MG63 (cell line): ENCODE measurements at regions not wholly inside any gene's neighbourhood (a gene's known extent, or its start where the extent isn't known, plus 50 kb on each side); places are given as distances from the start of the nearest gene placed in this dataset.

Source experiments
- DNase-seq: peaks from one replicate; pipeline ENCODE4 v3.0.0-alpha.2; 2020
- H3K27me3 ChIP-seq: fragments of 250-450 bp; sonication (Bioruptor Pico); 2 replicates; pipeline ENCODE4 v1.5.1; 2020; ENCODE audit warnings: mild to moderate bottlenecking, moderate library complexity
- H3K36me3 ChIP-seq: fragments of 250-450 bp; sonication (Bioruptor Pico); 2 replicates; pipeline ENCODE4 v1.5.1; 2020; ENCODE audit warnings: mild to moderate bottlenecking, moderate library complexity
- H3K4me3 ChIP-seq: fragments of 250-450 bp; sonication (Bioruptor Pico); 2 replicates; pipeline ENCODE4 v1.5.1; 2020; ENCODE audit warnings: mild to moderate bottlenecking, moderate library complexity
- H3K9me3 ChIP-seq: fragments of 250-450 bp; sonication (Bioruptor Pico); 2 replicates; pipeline ENCODE4 v1.5.1; 2020; ENCODE audit warnings: mild to moderate bottlenecking, moderate library complexity

DNA sequence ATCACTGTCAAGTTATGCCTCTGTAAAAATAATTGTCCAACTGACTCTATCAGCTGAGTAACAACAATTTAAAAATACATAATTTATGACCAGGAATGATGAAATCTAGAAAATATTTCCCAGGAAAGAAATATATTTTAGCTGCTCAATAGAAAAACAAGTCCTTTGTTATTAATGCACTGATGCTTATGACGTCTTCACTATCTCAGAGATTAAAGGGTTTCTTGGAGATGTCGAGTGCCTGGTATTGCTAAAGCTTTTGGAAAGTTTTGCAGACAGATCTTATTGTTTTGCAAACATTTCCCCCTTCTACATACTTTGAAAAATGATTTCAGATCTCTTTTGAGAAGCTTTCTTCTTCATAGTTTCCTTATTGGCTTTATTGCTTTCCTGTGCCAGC is 154.6 kb upstream of the RPS6KA3 start:
- DNase-seq: no peak
- no peaks in the 10 kb centered on the region for H3K27me3 ChIP-seq
- no peak overlapping the region for H3K4me3 ChIP-seq
- H3K9me3 ChIP-seq: no peaks in the 10 kb centered on the region
- no peaks in the 10 kb centered on the region for H3K36me3 ChIP-seq

DNA sequence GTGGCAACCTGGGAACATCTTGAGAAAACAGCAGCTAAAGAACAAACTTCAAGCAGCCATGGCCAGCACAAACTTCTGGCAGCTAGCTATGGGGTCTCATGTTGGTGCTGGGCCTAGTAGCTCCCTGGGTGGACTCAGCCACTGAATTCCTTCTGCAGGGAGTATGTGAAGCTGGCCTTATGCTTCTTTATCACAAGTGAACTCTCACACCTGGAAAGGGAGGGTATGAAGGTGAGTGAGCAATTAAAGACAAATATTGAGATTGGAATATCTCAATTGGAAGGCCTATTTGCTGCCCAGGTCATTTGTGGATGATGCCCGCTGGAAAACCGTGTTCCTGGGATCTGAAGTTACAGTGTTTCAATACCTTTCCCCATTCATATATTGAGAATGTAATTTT is 153.3 kb upstream of the RPS6KA3 start:
- no peaks in the 10 kb centered on the region for H3K36me3 ChIP-seq
- no peaks in the 10 kb centered on the region for H3K27me3 ChIP-seq
- DNase-seq: no peak
- no peak overlapping the region for H3K4me3 ChIP-seq
- H3K9me3 ChIP-seq: no peaks in the 10 kb centered on the region

DNA sequence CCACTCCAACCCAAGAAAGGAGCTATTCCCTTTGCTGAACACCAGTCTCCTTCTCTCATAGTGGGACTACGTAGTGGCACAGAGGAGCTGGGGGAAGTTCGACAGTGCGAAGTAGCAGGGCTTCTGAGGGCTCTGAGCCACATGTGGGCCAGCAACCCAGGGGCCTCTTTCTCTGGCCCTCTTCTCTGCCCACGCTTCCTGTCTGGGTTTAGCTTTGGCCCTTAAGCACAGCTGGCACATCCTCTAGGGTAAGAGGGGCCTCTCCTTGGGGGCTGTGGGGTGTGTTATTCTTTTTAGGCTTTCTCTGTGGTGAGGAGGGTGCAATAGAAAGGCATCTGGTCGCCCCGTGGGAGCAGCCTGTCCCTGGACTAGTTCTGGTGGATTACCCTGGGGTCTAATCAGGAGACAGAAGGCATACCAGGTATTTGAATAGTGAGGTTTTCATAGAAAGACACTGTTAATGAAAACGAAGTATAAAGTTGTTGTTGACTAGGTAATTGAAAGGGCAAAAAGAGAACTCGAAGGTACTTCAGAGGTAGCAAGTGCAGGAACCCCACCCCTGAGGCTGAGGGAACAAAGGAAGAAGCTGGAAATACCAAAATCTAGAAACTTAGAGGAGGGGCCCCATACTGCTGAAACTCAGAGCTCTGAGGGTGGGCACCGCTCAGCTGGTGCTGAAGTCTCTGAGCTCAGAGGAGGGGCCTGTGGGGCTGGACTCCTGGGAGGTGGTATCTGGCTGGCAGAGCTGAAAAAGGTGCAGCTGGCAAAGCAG is 151.9 kb upstream of the RPS6KA3 start:
- no peaks in the 10 kb centered on the region for H3K9me3 ChIP-seq
- no peaks in the 10 kb centered on the region for H3K27me3 ChIP-seq

DNA sequence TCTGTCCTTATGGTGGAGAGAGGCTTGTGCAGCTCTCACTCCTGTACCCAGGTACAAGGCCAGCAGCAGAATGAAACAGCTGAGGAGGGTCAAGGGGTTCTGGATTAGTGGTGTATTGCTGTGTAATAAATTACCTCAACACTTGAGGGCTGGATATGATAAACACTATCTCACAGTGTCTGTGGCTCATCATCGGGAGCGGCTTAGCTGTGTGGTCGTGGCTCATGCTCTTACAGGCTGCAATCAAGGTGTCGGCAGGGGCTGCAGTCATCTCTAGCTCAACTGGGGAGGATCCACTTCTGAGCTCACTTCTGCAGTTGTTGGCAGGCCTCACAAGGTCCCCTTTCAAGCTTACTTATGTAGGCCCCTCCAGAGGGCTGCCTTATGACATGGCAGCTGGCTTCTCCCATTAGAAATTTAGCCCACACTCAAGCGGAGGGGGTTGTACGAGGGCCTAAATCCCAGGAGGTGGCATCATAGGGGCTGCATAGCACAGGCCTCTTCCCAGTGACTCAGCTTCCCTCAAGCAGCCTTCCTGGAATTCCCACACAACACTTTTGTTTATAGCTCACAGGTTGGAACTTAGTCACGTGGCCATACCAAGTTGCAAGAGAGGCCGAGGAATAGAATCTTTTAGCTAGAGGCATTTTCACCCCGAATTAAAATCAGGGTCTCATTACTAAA is 148.2 kb upstream of the RPS6KA3 start:
- H3K27me3 ChIP-seq: no peaks in the 10 kb centered on the region
- DNase-seq: no peak
- H3K36me3 ChIP-seq: no peaks in the 10 kb centered on the region
- no peaks in the 10 kb centered on the region for H3K9me3 ChIP-seq
- H3K4me3 ChIP-seq: no peak overlapping the region

More for the DNA sequence above, 151.9 kb upstream of the RPS6KA3 start:
- H3K36me3 ChIP-seq: no peaks in the 10 kb centered on the region
- H3K4me3 ChIP-seq: no peak overlapping the region
- DNase-seq: no peak

DNA sequence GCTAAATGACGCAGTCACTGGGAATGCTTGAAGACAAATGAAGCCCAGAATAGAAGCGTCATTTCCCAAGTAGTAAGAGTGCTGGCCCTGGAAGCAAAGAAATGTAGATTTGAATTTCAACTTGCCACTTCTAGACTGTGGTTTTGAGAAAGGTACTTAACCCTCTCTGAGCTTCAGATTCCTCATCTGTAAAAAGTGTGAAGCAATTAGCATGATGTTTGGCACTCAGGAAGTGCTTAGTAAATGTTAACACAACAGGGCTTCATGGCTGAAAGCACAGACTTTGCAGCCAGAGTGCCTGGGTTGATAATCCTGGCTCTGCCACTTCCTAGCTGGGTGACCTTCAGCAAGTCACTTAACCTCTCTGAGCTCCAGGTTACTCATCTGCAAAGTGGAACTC is 147.4 kb upstream of the RPS6KA3 start:
- H3K36me3 ChIP-seq: no peaks in the 10 kb centered on the region
- H3K27me3 ChIP-seq: no peaks in the 10 kb centered on the region
- no peak overlapping the region for H3K4me3 ChIP-seq
- H3K9me3 ChIP-seq: no peaks in the 10 kb centered on the region
- no peak for DNase-seq

DNA sequence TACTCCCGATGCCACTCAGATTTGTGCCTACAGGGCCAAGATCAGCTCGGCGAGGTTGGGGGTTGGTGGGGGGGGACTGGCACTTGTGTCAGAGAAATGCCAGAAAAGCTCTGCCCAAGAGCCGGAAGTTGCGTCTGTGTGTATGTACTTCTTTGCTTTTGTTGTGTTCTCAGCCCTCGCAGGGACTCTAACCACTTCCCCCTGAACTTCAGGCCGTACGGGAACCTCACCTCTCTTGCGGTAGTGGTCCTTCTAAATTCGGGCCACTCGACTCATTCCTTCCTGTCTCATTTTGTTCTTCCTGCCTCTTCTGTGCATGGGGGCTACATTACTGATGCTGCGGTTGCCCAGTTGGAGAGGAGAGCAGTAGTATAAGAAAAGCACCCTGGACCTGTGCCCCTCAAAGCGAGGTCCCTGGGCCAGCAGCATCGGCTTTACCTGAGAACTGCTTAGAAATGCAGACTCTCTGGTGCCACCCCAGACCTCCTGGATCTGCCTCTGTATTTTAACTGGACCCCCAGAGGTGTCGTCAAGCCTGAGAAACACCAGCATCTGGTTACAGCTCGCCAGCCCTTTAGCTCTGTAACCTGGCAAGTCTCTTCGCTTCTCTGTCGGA is 146.3 kb upstream of the RPS6KA3 start:
- Histone ChIP-seq H3K4me3 (no peak overlapping the region), H3K9me3 (no peaks in the 10 kb centered on the region), H3K27me3 (no peaks in the 10 kb centered on the region), H3K36me3 (no peaks in the 10 kb centered on the region)
- no peak for DNase-seq

DNA sequence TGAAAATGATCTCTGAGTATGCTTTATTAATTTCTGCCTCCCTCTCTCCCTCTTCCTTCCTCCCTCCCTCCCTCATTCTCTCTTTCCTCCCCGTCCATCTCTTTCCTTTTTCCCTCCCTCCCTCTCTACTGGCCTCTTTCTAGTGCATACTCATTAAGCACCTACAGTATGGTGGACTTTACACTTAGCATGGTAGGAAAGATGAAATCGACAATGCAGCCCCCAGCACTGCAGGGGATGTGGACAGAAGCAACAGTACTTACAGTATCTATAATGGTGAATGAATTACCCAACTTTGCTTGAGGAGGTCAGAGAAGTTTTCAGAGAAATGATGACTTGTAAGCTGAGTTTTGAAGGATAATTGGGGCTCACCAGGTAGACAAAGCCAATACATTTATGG is 143.8 kb upstream of the RPS6KA3 start:
- H3K9me3 ChIP-seq: no peaks in the 10 kb centered on the region
- no peak overlapping the region for H3K4me3 ChIP-seq
- no peaks in the 10 kb centered on the region for H3K36me3 ChIP-seq
- DNase-seq: no peak
- no peaks in the 10 kb centered on the region for H3K27me3 ChIP-seq

DNA sequence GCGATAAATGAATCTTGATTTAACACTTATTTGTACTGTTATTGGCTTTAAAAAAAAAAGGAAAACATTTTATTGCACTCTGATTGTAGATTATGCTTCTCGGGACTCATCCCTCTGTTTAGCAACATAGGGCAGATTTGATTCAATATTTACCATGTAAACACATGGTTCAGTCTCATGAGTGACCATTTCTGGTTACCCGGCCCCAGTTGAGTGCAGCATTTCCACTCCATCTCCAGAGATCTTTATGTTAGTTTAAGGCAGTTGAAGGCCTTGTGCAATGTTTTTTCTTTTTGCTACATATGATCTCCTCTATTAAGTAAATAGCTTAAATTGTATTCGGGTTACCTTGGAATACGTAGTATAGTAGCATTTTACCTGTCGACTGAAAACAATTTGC is 143.3 kb upstream of the RPS6KA3 start:
- no peaks in the 10 kb centered on the region for H3K36me3 ChIP-seq
- H3K9me3 ChIP-seq: no peaks in the 10 kb centered on the region
- H3K27me3 ChIP-seq: no peaks in the 10 kb centered on the region
- DNase-seq: no peak
- no peak overlapping the region for H3K4me3 ChIP-seq

DNA sequence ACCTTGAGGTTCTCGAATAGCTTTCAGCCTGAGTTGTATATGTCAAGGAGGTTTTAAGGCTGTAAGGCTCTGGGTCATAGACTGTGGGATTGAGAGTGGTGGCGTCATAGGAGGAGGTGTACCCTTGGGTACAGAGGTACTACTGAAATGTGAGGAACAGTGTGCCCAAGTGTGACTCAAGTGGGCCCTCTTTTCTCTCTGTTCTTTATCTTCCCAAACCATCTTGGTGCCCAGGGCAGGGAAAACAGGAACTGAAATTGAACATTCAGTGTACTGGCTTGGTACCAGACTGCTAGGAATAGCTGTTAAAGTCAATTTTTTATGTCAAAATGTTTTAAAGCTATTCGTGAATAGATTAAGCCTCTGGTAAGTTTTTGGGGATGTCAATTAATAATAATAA is 136.2 kb upstream of the RPS6KA3 start:
- no peaks in the 10 kb centered on the region for H3K36me3 ChIP-seq
- H3K9me3 ChIP-seq: no peaks in the 10 kb centered on the region
- no peaks in the 10 kb centered on the region for H3K27me3 ChIP-seq
- DNase-seq: no peak
- no peak overlapping the region for H3K4me3 ChIP-seq

DNA sequence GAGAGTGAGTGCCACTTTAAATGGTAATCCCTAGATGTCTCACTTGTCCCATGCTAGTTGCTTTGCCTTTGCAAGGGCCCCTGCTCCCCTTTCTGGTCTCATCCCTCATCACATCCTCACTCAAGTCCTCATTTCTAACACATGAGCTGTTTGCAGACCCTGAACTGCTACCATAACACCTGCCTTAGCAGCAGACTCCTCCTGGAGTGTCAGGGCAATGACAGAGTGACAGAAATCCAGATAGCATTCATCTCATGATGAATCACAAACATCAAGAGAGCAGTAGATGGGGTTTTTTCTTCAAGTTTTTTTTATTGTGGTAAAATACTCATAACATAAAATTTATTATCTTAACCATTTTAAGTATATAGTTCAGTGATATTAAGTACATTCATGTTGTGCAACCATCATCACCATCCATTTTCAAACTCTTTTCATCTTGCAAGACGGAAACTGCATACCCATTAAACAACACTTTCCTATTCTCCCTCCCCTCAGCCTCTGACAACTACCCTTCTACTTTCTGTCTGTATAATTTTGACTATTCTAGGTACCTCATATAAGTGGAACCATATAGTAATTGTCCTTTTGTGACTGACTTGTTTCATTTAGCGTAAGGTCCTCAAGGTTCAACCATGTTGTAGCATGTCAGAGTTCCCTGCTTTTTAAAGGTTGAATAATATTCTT is 133.2 kb upstream of the RPS6KA3 start:
- H3K9me3 ChIP-seq: no peaks in the 10 kb centered on the region
- no peak for DNase-seq
- H3K4me3 ChIP-seq: no peak overlapping the region
- no peaks in the 10 kb centered on the region for H3K36me3 ChIP-seq
- H3K27me3 ChIP-seq: no peaks in the 10 kb centered on the region

DNA sequence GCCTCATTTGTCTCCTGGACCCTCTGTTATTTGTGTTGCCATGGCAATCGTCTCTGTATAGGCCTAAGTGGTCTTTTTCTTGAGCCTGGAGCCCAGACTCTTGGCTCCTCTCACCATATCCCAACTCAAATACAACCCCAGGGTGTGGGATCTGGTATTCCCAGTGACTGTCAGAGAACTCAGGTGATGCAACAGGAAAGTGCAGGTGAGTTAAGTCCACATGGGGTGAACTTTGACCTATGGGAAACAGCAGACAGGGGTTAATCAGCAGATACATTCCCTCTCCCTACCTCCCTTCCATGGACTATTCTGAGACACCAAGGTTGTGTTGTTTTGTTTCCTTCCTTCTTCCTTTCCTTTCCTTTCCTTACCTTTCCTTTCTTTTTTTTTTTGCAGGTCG is 130.9 kb upstream of the RPS6KA3 start:
- Histone ChIP-seq H3K36me3 (no peaks in the 10 kb centered on the region), H3K4me3 (no peak overlapping the region), H3K27me3 (no peaks in the 10 kb centered on the region), H3K9me3 (no peaks in the 10 kb centered on the region)
- DNase-seq: no peak

DNA sequence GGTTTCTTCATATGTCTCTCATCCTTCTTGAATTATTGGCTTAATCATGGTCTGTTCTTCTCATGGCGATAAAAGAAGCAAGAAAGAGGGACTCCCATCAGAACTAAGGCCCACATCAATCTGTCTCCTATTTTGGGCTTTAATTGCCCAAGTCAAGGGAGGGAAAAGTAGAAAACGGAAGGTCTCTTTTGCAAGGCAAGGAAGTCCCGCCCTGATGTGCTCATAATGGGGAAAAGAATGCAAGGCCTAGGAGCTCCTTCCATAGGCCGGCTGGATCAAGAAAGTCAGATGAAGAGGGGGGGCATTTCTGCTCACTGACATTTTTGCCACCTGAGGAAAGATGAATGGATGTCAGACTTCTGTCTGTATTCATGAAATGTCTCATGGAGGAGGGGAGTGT is 127.7 kb upstream of the RPS6KA3 start:
- Histone ChIP-seq H3K4me3 (no peak overlapping the region), H3K27me3 (no peaks in the 10 kb centered on the region), H3K36me3 (no peaks in the 10 kb centered on the region), H3K9me3 (no peaks in the 10 kb centered on the region)
- no peak for DNase-seq

DNA sequence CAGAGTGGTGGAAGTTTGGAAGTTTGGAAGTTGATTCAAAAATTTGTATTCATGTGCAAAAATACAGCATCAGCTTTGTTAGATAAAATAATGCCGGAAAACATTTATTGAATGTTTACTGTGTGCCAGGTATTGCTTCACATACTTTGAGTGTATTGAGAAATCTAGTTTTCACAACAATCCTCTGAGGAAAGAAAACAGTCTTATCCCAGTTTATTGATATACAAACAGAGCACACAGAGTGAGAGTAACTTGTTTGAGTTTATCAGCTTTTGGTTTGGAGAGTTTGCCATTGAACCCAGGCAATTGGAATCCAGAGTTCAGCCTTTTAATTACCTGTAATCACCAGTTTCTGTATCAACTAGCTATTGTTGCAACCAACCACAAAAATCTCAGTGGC is 127.2 kb upstream of the RPS6KA3 start:
- no peak for DNase-seq

DNA sequence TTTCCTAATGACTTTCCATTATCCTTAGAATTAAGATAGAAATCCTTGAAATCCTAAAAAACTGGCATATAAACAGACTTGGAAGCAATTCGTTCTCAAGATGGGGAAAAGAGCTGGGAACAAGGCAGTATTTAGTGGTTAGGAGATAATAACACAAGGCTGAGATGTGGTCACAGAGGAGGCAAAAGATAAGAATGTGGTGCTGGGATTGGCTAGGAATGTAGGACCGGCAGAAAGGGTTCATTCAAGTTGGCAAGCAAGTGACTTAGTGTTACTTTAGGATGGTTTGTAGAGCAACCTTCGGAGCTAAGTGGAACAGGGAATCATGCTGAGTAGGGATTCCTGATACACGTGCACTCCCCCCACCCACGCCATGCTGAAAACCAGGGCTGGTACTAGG is 121.9 kb upstream of the RPS6KA3 start:
- Histone ChIP-seq H3K9me3 (no peaks in the 10 kb centered on the region), H3K4me3 (no peak overlapping the region), H3K36me3 (no peaks in the 10 kb centered on the region), H3K27me3 (no peaks in the 10 kb centered on the region)
- no peak for DNase-seq

More for the DNA sequence above, 127.2 kb upstream of the RPS6KA3 start:
- Histone ChIP-seq H3K9me3 (no peaks in the 10 kb centered on the region), H3K27me3 (no peaks in the 10 kb centered on the region), H3K36me3 (no peaks in the 10 kb centered on the region), H3K4me3 (no peak overlapping the region)

DNA sequence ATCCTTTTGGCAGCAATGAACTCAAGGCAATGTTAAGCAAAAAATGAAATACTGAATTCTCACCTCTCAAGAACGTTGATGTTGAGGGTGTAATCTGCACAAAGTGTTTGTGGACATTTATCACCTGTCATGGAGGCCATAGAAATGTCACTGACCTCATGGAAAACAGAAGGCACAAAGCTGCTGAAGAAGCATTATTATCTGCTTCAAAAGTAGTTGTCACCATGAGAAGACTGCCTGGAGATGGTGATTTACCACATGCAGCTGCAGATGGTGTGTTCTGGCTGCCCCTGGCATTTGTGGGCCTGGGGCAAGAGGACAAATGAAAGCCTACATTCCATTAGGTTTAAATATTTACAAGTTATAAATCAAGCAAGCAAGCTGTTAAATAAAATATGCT is 116.8 kb upstream of the RPS6KA3 start:
- H3K27me3 ChIP-seq: no peaks in the 10 kb centered on the region
- no peaks in the 10 kb centered on the region for H3K9me3 ChIP-seq
- no peak for DNase-seq
- H3K4me3 ChIP-seq: no peak overlapping the region
- H3K36me3 ChIP-seq: no peaks in the 10 kb centered on the region

DNA sequence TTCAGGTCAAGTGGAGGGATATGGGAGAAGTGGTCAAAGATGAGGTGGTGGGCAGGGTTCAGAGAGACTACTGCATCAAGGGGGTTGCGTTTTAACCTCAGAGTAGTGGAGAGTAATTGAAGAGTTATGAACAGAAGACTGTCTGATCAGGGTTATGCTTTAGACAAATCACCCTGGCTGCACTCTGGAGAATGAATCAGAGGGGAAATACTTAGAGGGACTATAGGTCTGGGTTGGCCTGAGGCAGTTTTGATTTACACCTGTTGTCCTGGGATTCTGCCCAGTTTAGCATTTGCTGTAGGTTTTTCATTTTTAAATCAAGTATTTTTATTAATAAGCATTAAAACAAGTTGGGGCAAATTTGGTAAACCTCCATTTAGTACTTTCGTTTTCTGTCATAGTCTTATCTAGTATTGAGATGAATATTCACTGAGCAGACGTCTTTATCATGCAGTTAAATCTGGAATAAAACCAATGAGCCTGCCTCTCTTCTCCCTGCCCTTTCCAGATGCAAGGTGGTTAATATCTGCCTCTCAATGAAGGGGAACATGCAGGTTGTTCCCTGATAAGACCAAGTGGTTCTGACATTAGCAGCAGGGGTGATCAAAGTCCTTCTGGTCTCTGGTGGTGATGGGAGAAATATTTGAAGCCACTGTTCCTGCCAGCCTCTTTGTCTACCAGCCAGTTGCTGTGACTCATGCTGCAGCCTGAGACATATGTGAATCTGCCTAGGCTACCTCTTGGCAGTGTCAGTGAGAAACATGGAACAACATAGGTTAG is 116.0 kb upstream of the RPS6KA3 start:
- H3K9me3 ChIP-seq: no peaks in the 10 kb centered on the region
- H3K27me3 ChIP-seq: no peaks in the 10 kb centered on the region
- no peaks in the 10 kb centered on the region for H3K36me3 ChIP-seq
- peak; percentile 58 for DNase-seq
- no peak overlapping the region for H3K4me3 ChIP-seq

DNA sequence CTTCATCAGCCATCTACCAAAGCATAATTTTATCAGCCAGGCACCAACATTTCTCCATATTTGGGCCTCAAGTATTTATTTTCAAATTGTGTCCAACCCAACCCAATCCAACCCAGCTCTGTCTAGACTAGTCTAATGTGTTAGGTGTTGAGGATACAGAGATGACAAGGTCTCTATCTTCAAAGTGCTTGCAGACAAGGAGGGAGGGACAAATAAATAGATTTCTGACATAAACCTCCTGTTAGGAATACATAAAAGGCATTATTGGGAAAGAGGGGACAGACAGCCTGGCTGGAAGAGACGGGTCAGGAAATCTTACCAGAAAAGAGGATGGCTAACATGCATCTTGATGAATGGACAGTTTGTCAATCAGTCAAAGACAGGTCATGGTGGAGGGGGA is 115.4 kb upstream of the RPS6KA3 start:
- no peaks in the 10 kb centered on the region for H3K9me3 ChIP-seq
- H3K27me3 ChIP-seq: no peaks in the 10 kb centered on the region
- no peak overlapping the region for H3K4me3 ChIP-seq
- no peaks in the 10 kb centered on the region for H3K36me3 ChIP-seq
- no peak for DNase-seq
